Transverse colon (tissue), 4 donors: ENCODE measurements at regions not wholly inside any gene's neighbourhood (a gene's known extent, or its start where the extent isn't known, plus 50 kb on each side); places are given as distances from the start of the nearest gene placed in this dataset.

Source experiments
- DNase-seq: peaks from one replicate; pipeline ENCODE4 v3.0.0-alpha.2; 2019
- H3K27ac ChIP-seq, 4 donors: fragments of 200-600 bp; sonication (generic); 2 replicates each; pipeline ENCODE4 v1.5.1; 2016 to 2018; ENCODE audit warnings: inconsistent platforms in 4 of 4
- H3K27me3 ChIP-seq: fragments of 200-600 bp; sonication (generic); 2 replicates; pipeline ENCODE4 v1.5.1; 2017; ENCODE audit warnings: inconsistent platforms
- H3K36me3 ChIP-seq, 4 donors: fragments of 200-600 bp; sonication (generic); 2 replicates each; pipeline ENCODE4 v1.5.1; 2017 to 2019; ENCODE audit warnings: inconsistent platforms in 4 of 4
- H3K4me1 ChIP-seq, 4 donors: fragments of 200-600 bp; sonication (generic); 2 replicates each; pipeline ENCODE4 v1.5.1; 2017 to 2020; ENCODE audit warnings: inconsistent platforms in 4 of 4
- H3K4me3 ChIP-seq, 4 donors: fragments of 200-600 bp; sonication (generic); 1 replicate in 1 of 4; 2 replicates in 3 of 4; pipeline versions ENCODE4 v1.5.1 to v1.6.1; 2017 to 2019; ENCODE audit warnings: inconsistent platforms in 4 of 4
- H3K9me3 ChIP-seq, 2 donors: fragments of 200-600 bp; sonication (generic); 2 replicates each; pipeline ENCODE4 v1.5.1; 2017 to 2019; ENCODE audit warnings: inconsistent platforms in 2 of 2
- EP300 ChIP-seq: sonication (generic); formaldehyde crosslinking; IDR thresholded peaks from one replicate; pipeline ENCODE4 v1.6.1; 2017; ENCODE audit warnings: antibody characterized with exemption, low read depth
- POLR2A ChIP-seq: fragments of 450-650 bp; IDR thresholded peaks from one replicate; pipeline ENCODE4 v1.6.1; 2016; ENCODE audit warnings: antibody characterized with exemption, mild to moderate bottlenecking, moderate library complexity
- POLR2AphosphoS5 ChIP-seq, 3 donors: sonication (generic); formaldehyde crosslinking; IDR thresholded peaks; one replicate each; pipeline ENCODE4 v1.6.1; 2016; ENCODE audit warnings: antibody characterized with exemption in 3 of 3
- WGBS, 2 donors: methylation state at CpG; one replicate each; pipeline ENCODE4 v1.1.5; 2018; ENCODE audit warnings: low coverage in 1 of 2; 5-methylcytosine and 5-hydroxymethylcytosine counted together
- in situ Hi-C, 4 donors: fragments of 200-750 bp; cut with MboI; loops; one replicate each; pipeline versions ENCODE4 v1.15.0 to v1.15.1; 2017; ENCODE audit warnings: low sequenced_read_pairs in 3 of 4, low pct_ligation_motif_present in 1 of 4, low pct_unique_long_range_greater_than_20kb in 1 of 4
- intact Hi-C: fragments of 100-400 bp; cut with DNase I; formaldehyde crosslinking; loops from one replicate; pipeline ENCODE4 v1.15.1; 2023; ENCODE audit warnings: low total_unique reads
- TF ChIP-seq, protein P1 (sequence below), 5 experiments: fragments of 200-600 bp in 3 of 5; fragments of 450-650 bp in 2 of 5; sonication (generic) in 3 of 5; IDR thresholded peaks; 1 replicate in 2 of 5; 2 replicates in 3 of 5; pipeline ENCODE4 v1.5.1; 2016 to 2017; ENCODE audit warnings: antibody characterized with exemption in 5 of 5, inconsistent platforms in 3 of 5, mild to moderate bottlenecking in 2 of 5, moderate library complexity in 1 of 5

DNA sequence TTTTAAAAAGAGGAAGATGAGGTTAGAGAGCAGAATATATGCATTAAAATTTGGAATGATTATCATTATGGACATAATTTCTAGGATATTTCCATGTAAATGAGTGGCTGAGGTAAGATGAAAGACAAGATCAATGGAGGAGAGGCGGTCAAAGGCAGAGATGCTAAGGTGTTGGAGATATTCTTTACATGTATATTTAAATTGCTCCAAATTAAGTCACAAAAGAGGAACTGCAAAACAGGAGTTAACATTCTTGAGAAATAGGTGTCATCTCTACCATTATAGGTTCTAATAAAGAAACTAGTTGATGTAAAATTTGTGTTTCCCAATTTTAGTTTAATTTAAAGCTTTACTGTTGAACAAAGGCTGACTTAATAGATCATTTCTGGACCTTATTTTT is 268.5 kb upstream of the PPFIA2 start:
- intact Hi-C loops = no loop called here
- H3K27me3 ChIP-seq = no peaks in the 10 kb centered on the region
- TF ChIP-seq POLR2AphosphoS5 (IDR thresholded peaks at IDR 0.05) (no peak), EP300 (no peak), POLR2A (no peak)
- TF ChIP-seq, protein P1, sequence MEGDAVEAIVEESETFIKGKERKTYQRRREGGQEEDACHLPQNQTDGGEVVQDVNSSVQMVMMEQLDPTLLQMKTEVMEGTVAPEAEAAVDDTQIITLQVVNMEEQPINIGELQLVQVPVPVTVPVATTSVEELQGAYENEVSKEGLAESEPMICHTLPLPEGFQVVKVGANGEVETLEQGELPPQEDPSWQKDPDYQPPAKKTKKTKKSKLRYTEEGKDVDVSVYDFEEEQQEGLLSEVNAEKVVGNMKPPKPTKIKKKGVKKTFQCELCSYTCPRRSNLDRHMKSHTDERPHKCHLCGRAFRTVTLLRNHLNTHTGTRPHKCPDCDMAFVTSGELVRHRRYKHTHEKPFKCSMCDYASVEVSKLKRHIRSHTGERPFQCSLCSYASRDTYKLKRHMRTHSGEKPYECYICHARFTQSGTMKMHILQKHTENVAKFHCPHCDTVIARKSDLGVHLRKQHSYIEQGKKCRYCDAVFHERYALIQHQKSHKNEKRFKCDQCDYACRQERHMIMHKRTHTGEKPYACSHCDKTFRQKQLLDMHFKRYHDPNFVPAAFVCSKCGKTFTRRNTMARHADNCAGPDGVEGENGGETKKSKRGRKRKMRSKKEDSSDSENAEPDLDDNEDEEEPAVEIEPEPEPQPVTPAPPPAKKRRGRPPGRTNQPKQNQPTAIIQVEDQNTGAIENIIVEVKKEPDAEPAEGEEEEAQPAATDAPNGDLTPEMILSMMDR (IDR thresholded peaks at IDR 0.05) = no peak
- no peaks in the 10 kb centered on the region for H3K36me3 ChIP-seq
- 92 to 94% methylated on average over 1 of the region's 1 CpG for WGBS, 2 donors
- no peaks in the 10 kb centered on the region for H3K9me3 ChIP-seq
- H3K4me1 ChIP-seq = no peaks in the 10 kb centered on the region
- no peak overlapping the region for H3K27ac ChIP-seq
- in situ Hi-C loops = loop anchor here in 1 of 4 donors (10.0 kb wide), 1 partner anchor 57 kb away; no protein-coding TSS in a partner anchor
- H3K4me3 ChIP-seq = no peak overlapping the region
- no peak for DNase-seq

DNA sequence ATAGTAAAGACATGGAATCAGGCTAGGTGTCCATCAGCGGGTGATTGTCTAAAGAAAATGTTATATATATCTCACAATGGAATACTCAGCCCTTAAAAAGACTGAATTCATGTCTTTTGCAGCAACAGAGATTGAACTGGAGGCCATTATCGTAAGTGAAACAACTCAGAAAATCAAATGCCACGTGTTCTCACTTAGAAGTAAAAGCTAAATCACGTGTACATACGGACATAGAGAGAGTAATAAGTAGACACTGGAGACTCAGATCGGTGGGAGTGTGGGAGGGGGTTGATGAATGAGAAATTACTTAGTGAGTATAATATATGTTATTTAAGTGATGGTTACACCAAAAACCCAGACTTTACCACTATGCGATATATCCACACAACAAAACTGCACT is 266.3 kb upstream of the PPFIA2 start:
- Histone ChIP-seq H3K4me1 (no peaks in the 10 kb centered on the region), H3K27ac (no peak overlapping the region), H3K4me3 (no peak overlapping the region), H3K36me3 (no peaks in the 10 kb centered on the region), H3K9me3 (no peaks in the 10 kb centered on the region), H3K27me3 (no peaks in the 10 kb centered on the region)
- TF ChIP-seq EP300 (no peak), POLR2AphosphoS5 (IDR thresholded peaks at IDR 0.05) (no peak), POLR2A (no peak)
- TF ChIP-seq, protein P1 (IDR thresholded peaks at IDR 0.05) = no peak
- 84 to 87% methylated on average over 7 of the region's 7 CpGs for WGBS, 2 donors
- DNase-seq = no peak
- intact Hi-C loops (no loop called here), in situ Hi-C loops (loop anchor here in 1 of 4 donors (10.0 kb wide), 1 partner anchor 59 kb away; no protein-coding TSS in a partner anchor)

DNA sequence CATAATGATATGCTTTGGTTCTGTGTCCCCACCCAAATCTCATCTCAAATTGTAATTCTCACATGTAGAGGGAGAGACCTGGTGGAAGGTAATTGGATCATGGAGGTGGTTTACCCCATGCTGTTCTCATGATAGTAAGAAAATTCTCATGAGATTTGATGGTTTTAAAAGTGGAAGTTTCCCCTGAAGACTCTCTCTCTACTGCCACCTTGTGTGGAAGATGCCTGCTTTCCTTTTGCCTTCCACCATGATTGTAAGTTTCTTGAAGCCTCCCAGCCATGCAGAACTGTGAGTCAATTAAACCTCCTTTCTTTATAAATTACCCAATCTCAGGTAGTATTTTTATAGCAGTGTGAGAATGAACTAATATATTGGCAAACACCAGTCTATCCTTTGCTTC is 260.4 kb upstream of the PPFIA2 start:
- DNase-seq = no peak
- Histone ChIP-seq H3K4me3 (no peak overlapping the region), H3K27ac (no peak overlapping the region), H3K36me3 (no peaks in the 10 kb centered on the region), H3K27me3 (no peaks in the 10 kb centered on the region), H3K4me1 (no peaks in the 10 kb centered on the region), H3K9me3 (no peaks in the 10 kb centered on the region)
- no peak for TF ChIP-seq POLR2A
- in situ Hi-C loops (no loop called here), intact Hi-C loops (no loop called here)

- H3K27ac ChIP-seq = no peak overlapping the region
- TF ChIP-seq, protein P1 (IDR thresholded peaks at IDR 0.05) = no peak
- TF ChIP-seq POLR2A = no peak
- no peaks in the 10 kb centered on the region for H3K9me3 ChIP-seq
- no peaks in the 10 kb centered on the region for H3K4me1 ChIP-seq
- DNase-seq = no peak
- WGBS, 2 donors = 63 to 73% methylated on average over 1 of the region's 1 CpG
- in situ Hi-C loops (no loop called here), intact Hi-C loops (no loop called here)
- no peaks in the 10 kb centered on the region for H3K27me3 ChIP-seq
- no peak overlapping the region for H3K4me3 ChIP-seq
- H3K36me3 ChIP-seq = no peaks in the 10 kb centered on the region
Observed at GRCh38 chr12:82015623-82016347, 256.6 kb upstream of the PPFIA2 start.

DNA sequence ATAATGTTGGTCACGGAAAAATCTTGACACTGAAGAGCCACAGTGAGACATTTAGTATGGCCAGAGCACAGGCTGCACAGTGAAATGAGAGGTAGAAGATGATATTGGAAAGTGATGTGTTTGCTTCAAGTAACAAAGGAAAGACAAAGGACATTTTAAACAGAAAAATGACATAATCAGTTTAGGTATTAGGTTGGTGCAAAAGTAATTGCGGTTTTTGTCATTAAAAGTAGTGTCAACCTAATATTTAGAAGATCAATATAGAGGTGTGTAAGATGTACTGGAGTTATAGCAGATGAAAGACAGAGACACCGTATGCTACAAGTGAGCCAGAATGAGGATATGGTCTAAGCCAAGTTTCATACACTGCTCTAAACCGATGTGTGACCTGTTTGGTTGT is 253.0 kb upstream of the PPFIA2 start:
- DNase-seq = no peak
- Histone ChIP-seq H3K36me3 (no peaks in the 10 kb centered on the region), H3K4me3 (no peak overlapping the region), H3K27ac (no peak overlapping the region), H3K9me3 (no peaks in the 10 kb centered on the region), H3K27me3 (no peaks in the 10 kb centered on the region), H3K4me1 (no peaks in the 10 kb centered on the region)
- 77 to 80% methylated on average over 4 of the region's 4 CpGs for WGBS, 2 donors
- TF ChIP-seq POLR2AphosphoS5 (IDR thresholded peaks at IDR 0.05) (no peak), EP300 (no peak), POLR2A (no peak)
- TF ChIP-seq, protein P1 (IDR thresholded peaks at IDR 0.05) = no peak
- in situ Hi-C loops (no loop called here), intact Hi-C loops (no loop called here)
